NCI-H446 treated with DMSO at 0.1 percent for 48 hours (cell line): ENCODE measurements at regions not wholly inside any gene's neighbourhood (a gene's known extent, or its start where the extent isn't known, plus 50 kb on each side); places are given as distances from the start of the nearest gene placed in this dataset.
"Not testable (repeated sequence)": the region's sequence is repeated elsewhere in the genome, so short reads cannot be mapped to it uniquely, and the experiment has no call there.

Experiments
- DNase-seq: peaks from one replicate; lab custom pipeline; 2025; lab: John Stamatoyannopoulos, UW

DNA sequence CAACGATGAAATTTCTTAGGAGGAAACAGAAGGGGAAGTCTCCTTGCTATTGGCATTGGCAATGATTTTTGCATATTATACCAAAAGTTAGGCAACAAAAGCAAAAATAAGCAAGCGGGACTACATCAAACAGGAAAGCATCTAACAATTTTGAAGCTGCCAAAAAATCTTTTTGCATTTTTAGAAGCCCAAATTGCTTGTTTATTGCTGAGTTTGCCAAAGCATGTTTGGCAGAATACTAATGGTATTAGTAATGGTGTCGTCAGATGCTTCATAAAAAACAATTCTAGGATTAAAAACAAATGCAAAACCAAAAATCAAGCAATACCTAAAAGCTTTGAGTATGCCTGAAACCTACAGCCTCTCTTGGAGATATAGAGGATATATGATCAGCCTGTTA, 80.0 kb downstream of the GALR1 start:
- DNase-seq, result no peak

GRCh38 chr18:77334876-77335275, 85.2 kb downstream of the GALR1 start:
- no peak for DNase-seq

- no peak for DNase-seq
Observed at GRCh38 chr18:77337604-77338003, 88.0 kb downstream of the GALR1 start.

GRCh38 chr18:77339093-77339492, 89.4 kb downstream of the GALR1 start:
- no peak for DNase-seq

DNA sequence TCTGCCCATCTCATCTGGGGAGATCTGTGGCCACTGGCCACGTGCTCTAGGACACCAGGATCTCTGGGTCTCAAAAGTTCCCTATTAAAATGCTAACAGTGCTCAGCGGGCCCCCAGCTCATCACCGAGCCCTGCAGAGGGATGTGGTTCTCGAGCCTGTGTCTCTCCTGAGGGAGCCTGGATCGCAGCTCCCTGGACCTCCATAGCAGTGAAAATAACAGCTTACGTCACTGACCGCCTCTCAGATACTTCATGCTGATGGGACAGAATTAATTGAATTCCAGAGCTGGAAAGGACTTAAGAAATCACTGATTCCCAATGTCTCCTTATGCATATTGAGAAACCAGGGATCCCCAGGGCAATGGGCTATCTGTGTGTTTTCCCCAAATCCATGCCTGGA, 90.0 kb downstream of the GALR1 start:
- DNase-seq, result no peak

GRCh38 chr18:77340815-77341214, 91.2 kb downstream of the GALR1 start:
- DNase-seq, result no peak

- DNase-seq, result no peak
Observed at GRCh38 chr18:77341527-77342325, 92.1 kb downstream of the GALR1 start.

GRCh38 chr18:77342736-77343135, 93.1 kb downstream of the GALR1 start:
- DNase-seq, result no peak

- DNase-seq, result no peak
Observed at GRCh38 chr18:77343846-77344510, 94.3 kb downstream of the GALR1 start.

- no peak for DNase-seq
Observed at GRCh38 chr18:77344786-77345500, 95.3 kb downstream of the GALR1 start.

GRCh38 chr18:77346208-77346810, 96.7 kb downstream of the GALR1 start:
- no peak for DNase-seq

DNA sequence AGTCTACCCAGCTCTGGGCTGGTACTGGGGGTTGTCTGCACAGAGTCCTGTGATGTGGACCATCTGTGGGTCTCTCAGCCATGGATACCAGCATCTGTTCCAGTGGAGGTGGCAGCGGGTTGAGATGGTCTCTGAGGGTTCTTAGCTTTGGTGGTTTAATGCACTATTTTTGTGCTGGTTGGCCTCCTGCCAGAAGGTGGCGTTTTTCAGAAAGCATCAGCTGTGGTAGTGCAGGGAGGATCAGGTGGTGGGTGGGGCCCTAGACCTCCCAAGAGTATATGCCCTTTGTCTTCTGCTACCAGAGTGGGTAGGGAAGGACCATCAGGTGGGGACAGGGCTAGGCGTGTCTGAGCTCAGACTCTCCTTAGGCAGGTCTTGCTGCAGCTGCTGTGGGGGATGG, 103.7 kb downstream of the GALR1 start:
- not testable (repeated sequence) for DNase-seq

- no peak for DNase-seq
Observed at GRCh38 chr18:77359561-77360314, 110.1 kb downstream of the GALR1 start.

DNA sequence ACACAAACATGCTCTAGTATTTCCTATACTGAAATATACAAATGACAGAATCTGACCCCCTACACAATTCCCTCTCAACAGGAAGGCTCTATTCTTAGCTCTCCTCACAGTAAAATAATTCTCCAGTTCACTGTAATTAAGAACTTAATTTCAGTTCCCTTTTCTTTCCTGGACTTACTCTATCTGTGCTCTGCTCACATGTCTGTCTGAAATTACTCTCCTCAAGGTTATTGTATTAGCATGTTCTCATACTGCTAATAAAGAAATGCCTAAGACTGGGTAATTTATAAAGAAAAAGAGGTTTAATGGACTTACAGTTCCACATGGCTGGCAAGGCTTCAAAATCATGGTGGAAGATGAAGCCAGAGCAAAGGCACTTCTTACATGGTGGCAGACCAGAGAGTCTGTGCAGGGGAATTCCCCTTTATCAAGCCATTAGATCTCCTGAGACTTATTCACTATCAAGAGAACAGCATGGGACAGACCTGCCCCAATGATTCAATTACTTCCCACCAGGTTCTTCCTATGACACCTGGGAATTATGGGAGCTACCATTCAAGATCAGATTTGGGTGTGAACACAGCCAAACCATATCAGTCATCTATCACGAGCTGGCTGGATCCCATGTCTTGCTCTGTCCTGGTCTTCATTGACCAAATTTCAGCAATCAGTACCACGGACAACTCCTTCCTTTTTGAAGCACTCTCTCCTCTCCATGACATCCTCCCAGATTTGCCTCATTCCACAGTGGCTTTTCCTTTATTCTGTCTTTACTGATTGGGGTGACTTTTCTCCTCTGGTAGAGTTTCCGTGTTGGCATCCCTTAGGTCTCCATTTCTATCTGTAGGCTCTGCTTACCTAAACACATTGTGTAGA, 110.9 kb downstream of the GALR1 start:
- no peak for DNase-seq

DNA sequence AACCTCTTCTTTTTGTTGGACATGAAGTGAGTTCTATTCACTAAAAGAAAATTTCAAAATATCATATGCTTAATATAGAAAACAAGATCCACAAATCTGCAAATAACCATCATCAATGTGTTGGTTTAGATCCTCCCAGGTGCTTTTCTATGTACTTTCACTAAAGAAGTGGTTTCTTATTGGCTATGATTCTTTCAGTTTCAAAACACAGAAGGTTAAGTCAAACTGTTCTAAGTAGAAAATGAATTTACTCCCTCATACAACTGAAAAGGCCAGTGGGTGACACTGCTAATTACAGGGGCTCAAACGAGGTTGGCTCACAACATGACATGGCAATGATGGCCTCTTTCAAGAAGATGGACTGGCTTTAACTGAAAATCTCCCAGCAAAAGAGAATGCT, 111.7 kb downstream of the GALR1 start:
- DNase-seq, result no peak

GRCh38 chr18:77365667-77366066, 116.0 kb downstream of the GALR1 start:
- no peak for DNase-seq

DNA sequence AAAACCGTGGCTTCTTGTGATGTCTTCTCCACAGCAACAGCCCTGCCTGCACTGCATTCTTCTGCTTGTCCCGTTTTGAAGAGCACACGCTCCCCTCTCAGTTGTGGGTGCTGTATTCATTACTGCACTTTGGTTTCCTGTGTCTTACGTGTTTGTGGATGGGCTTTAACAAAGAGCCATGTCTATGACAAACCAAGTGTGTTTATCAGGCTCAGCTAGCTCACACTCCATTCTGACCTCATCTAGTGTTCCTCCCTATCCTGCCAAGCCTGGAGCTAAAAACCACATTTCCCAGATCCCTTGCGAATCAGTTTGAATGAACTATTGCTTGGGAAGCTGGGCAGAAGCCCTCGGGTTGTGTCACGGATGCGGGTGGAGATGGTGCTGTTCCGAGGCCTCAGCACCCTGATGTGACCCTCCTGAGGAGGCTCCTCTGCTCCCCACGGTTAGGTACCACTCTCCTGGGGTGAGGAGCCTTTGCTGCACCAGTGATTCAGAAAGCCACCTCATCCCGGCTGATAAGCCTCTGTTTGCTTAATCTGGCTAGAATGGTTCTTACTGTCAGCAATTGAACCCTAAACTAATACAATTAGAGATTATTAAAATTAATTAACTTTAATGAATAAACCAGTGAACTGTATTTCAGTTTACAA, 116.5 kb downstream of the GALR1 start:
- DNase-seq, result no peak

DNA sequence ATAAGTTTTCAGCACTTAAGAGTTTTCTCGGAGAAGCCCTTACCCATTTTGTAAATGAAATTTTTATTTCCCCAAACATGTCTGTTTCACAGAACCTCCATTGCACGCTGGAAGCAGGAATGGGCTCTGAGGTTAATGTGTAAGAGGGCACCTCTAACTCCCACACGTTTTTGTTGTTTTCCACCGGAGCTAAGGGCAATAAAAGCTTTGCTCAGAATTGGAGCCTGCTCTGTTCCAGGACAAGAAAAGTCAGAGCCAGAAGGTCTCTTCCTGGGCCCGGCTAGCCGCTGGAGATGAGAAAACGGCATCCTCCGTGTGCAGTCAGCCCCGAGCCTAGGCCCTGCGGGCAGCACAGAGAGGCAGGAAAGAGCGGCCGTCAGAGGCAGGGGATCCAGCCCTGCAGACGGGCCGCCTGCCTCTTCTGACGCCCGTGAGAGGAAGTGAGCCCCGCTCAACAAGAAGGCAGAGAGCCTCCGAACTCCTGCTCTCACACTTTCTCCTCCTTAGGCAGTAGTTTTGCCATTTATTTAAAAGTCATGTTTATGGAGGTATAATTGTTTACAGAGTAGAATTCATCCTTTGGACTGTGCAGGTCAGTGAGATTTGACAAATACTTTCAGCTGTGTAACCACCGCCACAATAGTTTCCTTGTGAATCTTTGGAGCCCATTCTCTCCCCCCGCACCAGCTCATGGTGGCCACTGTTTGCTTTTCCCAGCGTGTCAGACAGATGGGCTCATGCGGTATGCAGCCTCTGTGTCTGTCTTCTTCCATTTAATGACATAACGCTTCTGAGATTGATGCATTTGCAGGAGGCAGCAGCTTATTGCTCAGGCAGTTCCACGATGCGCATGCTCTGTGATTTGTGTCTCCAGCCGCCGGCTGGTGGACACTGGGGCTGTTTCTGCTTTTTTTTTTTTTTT, 117.3 kb downstream of the GALR1 start:
- DNase-seq, result peak; percentile 69

DNA sequence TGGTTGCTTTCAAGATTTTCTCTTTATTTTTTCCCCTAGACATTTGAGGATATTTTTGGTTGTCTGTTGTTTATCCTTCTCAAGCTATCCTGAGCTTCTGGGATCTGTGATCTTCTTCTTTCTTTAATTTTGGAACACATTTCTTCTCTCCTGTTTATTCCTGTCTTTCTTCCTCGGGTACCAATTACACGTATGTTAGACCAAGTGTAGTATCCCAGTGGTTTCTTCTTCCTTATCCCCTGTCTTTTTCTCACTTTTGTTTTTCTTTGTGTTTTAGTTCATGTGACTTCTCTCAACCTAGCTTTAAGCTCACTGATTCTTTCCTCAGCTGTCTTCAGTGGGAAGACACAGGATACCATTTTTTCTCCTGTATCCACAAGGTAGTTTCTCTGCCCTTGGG, 120.0 kb downstream of the GALR1 start:
- DNase-seq, result no peak
